GM20431 (cell line): ENCODE measurements at regions not wholly inside any gene's neighbourhood (a gene's known extent, or its start where the extent isn't known, plus 50 kb on each side); places are given as distances from the start of the nearest gene placed in this dataset.

Experiments used
- in situ Hi-C: fragments of 300-500 bp; cut with MseI, MboI; formaldehyde crosslinking; loops from one replicate; pipeline ENCODE4 v1.15.0; 2020; ENCODE audit warnings: low sequenced_read_pairs; ENCODE audit not compliant: unreplicated experiment

DNA sequence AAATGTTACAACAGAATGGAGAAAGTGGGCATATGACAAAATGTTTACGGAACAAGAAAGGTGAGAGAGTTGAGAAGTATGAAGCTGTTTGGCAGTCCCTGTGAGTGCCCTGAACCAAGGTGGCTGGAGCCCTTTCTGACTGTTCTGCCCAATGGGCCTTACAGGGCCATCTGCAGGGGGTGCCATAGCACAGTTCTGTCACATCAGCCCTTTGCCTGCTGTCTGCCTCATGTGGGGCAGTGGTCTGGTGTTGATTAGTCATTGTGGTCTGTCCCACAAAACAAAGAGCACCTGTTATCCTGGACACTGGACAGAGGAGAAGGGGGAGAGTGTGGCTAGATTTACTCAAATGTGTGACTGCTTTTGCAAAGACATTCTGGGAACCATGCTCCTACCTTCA lies 51.5 kb upstream of the OSBPL3 start:
- in situ Hi-C loops: no loop called here

DNA sequence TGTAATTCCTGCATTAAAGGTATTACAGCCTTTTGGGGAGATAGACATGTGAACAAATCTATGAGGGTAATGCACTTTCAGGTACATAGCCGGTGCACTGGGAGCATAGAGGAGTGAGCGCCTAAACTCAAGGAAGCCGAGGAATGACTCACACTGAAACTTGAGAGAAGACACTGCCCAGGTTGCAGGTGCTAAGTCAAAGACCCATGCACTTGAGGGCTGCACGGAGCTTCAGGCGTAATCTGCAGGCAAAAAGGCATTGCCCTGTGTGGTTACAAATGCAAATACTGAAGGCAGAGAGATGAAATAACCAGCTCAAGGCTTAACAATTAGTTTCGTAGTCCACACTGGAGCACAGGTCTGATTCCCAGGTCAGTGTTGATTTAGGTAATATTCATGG lies 51.0 kb upstream of the OSBPL3 start:
- in situ Hi-C loops: no loop called here
